Stimulated activated CD8-positive, alpha-beta memory T cell treated with anti-CD3 and anti-CD28 coated beads, Interleukin-7, amount 100 ng/mL, for 24 hours (primary cell): ENCODE measurements at regions not wholly inside any gene's neighbourhood (a gene's known extent, or its start where the extent isn't known, plus 50 kb on each side); places are given as distances from the start of the nearest gene placed in this dataset.
"Not testable (repeated sequence)": the region's sequence is repeated elsewhere in the genome, so short reads cannot be mapped to it uniquely, and the experiment has no call there.

Source experiments
- DNase-seq: peaks from one replicate; pipeline ENCODE4 v3.0.0-alpha.2; 2020; ENCODE audit warnings: low read depth

- no peak for DNase-seq
Measured at GRCh38 chr14:55898938-55899337, 219.3 kb upstream of the PELI2 start.

- DNase-seq: no peak
Measured at GRCh38 chr14:55899531-55899930, 218.7 kb upstream of the PELI2 start.

- no peak for DNase-seq
Measured at GRCh38 chr14:55900749-55901148, 217.5 kb upstream of the PELI2 start.

GRCh38 chr14:55901291-55901690 is 216.9 kb upstream of the PELI2 start:
- DNase-seq: no peak

GRCh38 chr14:55902241-55902640 is 216.0 kb upstream of the PELI2 start:
- DNase-seq: no peak

- no peak for DNase-seq
Measured at GRCh38 chr14:55904086-55904485, 214.1 kb upstream of the PELI2 start.

- DNase-seq: no peak
Measured at GRCh38 chr14:55908106-55908505, 210.1 kb upstream of the PELI2 start.

- no peak for DNase-seq
Measured at GRCh38 chr14:55909879-55910278, 208.3 kb upstream of the PELI2 start.

- DNase-seq: no peak
Measured at GRCh38 chr14:55910601-55911243, 207.5 kb upstream of the PELI2 start.

GRCh38 chr14:55911776-55912175 is 206.4 kb upstream of the PELI2 start:
- DNase-seq: no peak

- no peak for DNase-seq
Measured at GRCh38 chr14:55912344-55912743, 205.9 kb upstream of the PELI2 start.

- no peak for DNase-seq
Measured at GRCh38 chr14:55913324-55914025, 204.7 kb upstream of the PELI2 start.

GRCh38 chr14:55914771-55915170 is 203.4 kb upstream of the PELI2 start:
- DNase-seq: no peak

GRCh38 chr14:55915456-55915855 is 202.8 kb upstream of the PELI2 start:
- no peak for DNase-seq

- not testable (repeated sequence) for DNase-seq
Measured at GRCh38 chr14:55919800-55920199, 198.4 kb upstream of the PELI2 start.

- no peak for DNase-seq
Measured at GRCh38 chr14:55921511-55921910, 196.7 kb upstream of the PELI2 start.

GRCh38 chr14:55926007-55926406 is 192.2 kb upstream of the PELI2 start:
- no peak for DNase-seq

- DNase-seq: no peak
Measured at GRCh38 chr14:55927028-55927427, 191.2 kb upstream of the PELI2 start.

GRCh38 chr14:55928276-55928675 is 189.9 kb upstream of the PELI2 start:
- DNase-seq: no peak

GRCh38 chr14:55929136-55929535 is 189.1 kb upstream of the PELI2 start:
- no peak for DNase-seq

GRCh38 chr14:55930016-55930784 is 188.0 kb upstream of the PELI2 start:
- DNase-seq: no peak

GRCh38 chr14:55936691-55937090 is 181.5 kb upstream of the PELI2 start:
- no peak for DNase-seq

GRCh38 chr14:55938249-55938791 is 179.9 kb upstream of the PELI2 start:
- no peak for DNase-seq
